ENCODE measurements at regions not wholly inside any gene's neighbourhood (a gene's known extent, or its start where the extent isn't known, plus 50 kb on each side); places are given as distances from the start of the nearest gene placed in this dataset.

DNA sequence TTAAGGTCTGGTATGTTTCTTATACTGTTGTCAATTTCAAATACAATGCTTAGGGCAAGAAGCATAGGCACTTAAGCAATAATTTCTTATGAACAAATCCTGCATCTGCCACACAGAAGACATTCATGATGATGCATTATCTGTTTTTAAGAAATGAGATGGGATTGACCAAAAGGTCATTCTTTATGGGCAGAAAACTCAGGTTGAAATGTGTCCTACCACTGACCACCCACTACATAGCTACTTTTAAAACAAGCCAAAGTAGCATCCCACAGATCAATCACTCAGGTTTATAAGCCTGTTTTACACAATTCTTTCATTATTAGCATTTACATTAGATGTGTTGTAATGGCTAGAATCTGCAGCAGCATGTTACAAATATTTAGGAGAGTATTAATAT is 617.8 kb downstream of the PCDH7 start:
- peaks cover 0 to 3% (median 0%) of the 10 kb centered on the region in 4 donors for H3K9me3 ChIP-seq
- TF ChIP-seq POLR2A (IDR thresholded peaks at IDR 0.05) (no peak), EP300 (IDR thresholded peaks at IDR 0.05) (no peak)
- TF ChIP-seq, protein P1, sequence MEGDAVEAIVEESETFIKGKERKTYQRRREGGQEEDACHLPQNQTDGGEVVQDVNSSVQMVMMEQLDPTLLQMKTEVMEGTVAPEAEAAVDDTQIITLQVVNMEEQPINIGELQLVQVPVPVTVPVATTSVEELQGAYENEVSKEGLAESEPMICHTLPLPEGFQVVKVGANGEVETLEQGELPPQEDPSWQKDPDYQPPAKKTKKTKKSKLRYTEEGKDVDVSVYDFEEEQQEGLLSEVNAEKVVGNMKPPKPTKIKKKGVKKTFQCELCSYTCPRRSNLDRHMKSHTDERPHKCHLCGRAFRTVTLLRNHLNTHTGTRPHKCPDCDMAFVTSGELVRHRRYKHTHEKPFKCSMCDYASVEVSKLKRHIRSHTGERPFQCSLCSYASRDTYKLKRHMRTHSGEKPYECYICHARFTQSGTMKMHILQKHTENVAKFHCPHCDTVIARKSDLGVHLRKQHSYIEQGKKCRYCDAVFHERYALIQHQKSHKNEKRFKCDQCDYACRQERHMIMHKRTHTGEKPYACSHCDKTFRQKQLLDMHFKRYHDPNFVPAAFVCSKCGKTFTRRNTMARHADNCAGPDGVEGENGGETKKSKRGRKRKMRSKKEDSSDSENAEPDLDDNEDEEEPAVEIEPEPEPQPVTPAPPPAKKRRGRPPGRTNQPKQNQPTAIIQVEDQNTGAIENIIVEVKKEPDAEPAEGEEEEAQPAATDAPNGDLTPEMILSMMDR (IDR thresholded peaks at IDR 0.05): no peak
- no peaks in the 10 kb centered on the region for H3K4me1 ChIP-seq
- no peak for DNase-seq (ENCODE audit: low spot score in 2 of 2)
- H3K36me3 ChIP-seq: no peaks in the 10 kb centered on the region
- no peak overlapping the region for H3K4me3 ChIP-seq
- no peaks in the 10 kb centered on the region for H3K27me3 ChIP-seq
- no peak overlapping the region for H3K27ac ChIP-seq

DNA sequence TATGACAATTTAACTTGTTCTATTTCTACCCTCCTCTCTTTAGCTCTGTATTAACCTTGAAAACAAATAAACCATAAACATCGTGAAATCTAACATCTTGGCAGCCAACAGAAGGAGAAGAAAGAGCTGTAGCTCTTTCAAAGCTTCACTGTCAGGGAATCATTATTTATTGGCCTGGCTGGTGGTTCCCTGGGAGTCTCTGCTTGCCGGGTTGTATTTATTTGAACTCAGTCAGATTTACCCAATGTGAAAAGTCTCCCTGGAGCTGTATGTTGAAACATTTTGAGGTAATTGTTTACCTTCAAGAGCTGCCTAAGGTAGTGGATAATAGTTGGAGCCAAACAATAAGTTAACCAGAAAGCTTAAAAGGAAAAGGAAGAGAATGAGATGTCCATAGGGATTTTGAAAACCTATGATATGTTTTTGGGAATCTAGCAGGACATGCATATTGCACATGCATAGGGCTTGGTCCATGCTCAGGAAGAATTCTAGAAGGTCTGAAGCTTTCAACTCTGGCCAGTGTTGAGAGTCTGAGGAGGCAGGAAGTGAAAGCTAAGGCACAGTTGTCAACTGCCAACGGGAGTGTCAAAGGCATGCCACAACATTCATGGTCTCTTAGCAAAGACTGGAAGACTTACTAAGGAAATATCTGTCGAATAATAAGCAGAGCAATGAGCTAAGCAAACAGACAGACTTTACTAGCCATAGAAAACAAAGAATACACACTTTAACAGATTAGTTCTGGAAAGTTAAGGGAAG is 621.6 kb downstream of the PCDH7 start:
- Histone ChIP-seq H3K27me3 (no peaks in the 10 kb centered on the region), H3K36me3 (no peaks in the 10 kb centered on the region), H3K27ac (no peak overlapping the region), H3K9me3 (peaks cover 0 to 6% (median 0%) of the 10 kb centered on the region in 4 donors), H3K4me3 (no peak overlapping the region), H3K4me1 (no peaks in the 10 kb centered on the region)
- no peak for TF ChIP-seq EP300 (IDR thresholded peaks at IDR 0.05)
- TF ChIP-seq, protein P1 (IDR thresholded peaks at IDR 0.05): no peak
- TF ChIP-seq POLR2A (IDR thresholded peaks at IDR 0.05): no peak
- 74 to 75% methylated on average over 4 of the region's 4 CpGs for WGBS, 2 donors
- DNase-seq (ENCODE audit: low spot score in 2 of 2): no peak

DNA sequence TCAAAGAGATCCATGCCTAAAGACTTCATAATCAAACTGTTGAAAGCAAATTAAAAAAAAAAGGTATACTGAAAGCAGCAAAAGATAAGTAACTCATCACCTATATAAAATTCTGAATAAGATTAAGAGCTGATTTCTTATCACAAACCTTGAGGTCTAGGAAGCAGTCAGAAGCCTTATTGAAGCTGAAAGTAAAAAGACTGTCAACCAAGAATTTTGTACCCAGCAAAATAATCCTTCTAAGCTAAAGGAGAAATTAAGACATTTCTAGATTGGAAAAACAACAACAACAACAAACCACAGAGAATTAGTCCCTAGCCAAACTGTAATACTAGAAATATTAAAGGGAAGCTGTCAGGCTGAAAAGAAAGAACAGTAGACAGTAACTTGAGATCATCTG is 622.9 kb downstream of the PCDH7 start:
- Histone ChIP-seq H3K27me3 (no peaks in the 10 kb centered on the region), H3K36me3 (no peaks in the 10 kb centered on the region), H3K27ac (no peak overlapping the region), H3K4me3 (no peak overlapping the region), H3K4me1 (no peaks in the 10 kb centered on the region), H3K9me3 (peaks cover 0 to 6% (median 0%) of the 10 kb centered on the region in 4 donors)
- TF ChIP-seq, protein P1 (IDR thresholded peaks at IDR 0.05): no peak
- TF ChIP-seq EP300 (IDR thresholded peaks at IDR 0.05) (no peak), POLR2A (IDR thresholded peaks at IDR 0.05) (no peak)
- DNase-seq (ENCODE audit: low spot score in 2 of 2): no peak

DNA sequence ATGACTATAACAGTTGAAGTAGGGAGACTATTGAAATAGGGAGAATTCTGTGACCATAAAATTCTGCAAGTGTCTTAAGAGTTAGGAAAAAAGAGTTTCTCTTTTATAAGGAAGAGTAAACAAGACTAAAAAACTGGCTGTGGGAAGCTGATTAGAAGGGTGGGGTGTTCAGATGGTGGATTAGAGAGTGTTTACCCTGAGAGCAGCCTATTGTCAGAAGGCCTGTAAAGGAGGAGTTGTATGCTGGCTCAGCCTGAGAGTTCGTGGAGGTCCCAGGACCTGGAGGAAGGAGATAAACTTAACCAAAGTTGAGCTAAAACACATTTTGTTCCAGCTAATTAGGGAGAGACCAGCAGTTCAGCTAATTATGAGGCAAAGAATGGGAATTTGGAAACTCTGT is 629.7 kb downstream of the PCDH7 start:
- 8 to 13% methylated on average over 1 of the region's 1 CpG for WGBS, 2 donors
- Histone ChIP-seq H3K9me3 (no peaks in the 10 kb centered on the region), H3K36me3 (no peaks in the 10 kb centered on the region), H3K27ac (no peak overlapping the region), H3K4me1 (no peaks in the 10 kb centered on the region), H3K27me3 (no peaks in the 10 kb centered on the region), H3K4me3 (no peak overlapping the region)
- TF ChIP-seq, protein P1 (IDR thresholded peaks at IDR 0.05): no peak
- no peak for TF ChIP-seq EP300 (IDR thresholded peaks at IDR 0.05)
- DNase-seq (ENCODE audit: low spot score in 2 of 2): no peak

DNA sequence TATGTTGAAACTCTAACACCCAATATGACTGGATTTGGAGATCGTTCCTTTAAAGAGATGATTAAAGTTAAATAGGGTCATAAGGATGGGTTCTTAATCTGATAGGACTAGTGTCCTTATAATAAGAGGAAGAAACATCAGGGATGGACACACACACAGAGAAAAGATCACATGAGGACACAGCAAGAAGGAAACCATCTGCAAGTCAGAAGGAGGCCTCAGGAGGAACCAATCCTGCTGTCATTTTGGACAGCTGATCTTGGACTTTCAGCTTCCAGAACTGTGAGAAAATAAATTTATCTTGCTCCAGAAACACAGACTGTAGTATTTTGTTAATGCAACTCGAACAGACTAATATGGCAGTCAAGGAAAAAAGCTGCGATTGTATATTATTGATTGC is 631.5 kb downstream of the PCDH7 start:
- Histone ChIP-seq H3K4me3 (no peak overlapping the region), H3K4me1 (no peaks in the 10 kb centered on the region), H3K27ac (no peak overlapping the region), H3K27me3 (no peaks in the 10 kb centered on the region), H3K9me3 (no peaks in the 10 kb centered on the region), H3K36me3 (no peaks in the 10 kb centered on the region)
- no peak for DNase-seq (ENCODE audit: low spot score in 2 of 2)
- no peak for TF ChIP-seq EP300 (IDR thresholded peaks at IDR 0.05)
- TF ChIP-seq, protein P1 (IDR thresholded peaks at IDR 0.05): no peak
- TF ChIP-seq POLR2A (IDR thresholded peaks at IDR 0.05): no peak
- WGBS, 2 donors: 60% methylated on average over 3 of the region's 3 CpGs
